ENCODE measurements at regions not wholly inside any gene's neighbourhood (a gene's known extent, or its start where the extent isn't known, plus 50 kb on each side); places are given as distances from the start of the nearest gene placed in this dataset.
"Not testable (repeated sequence)": the region's sequence is repeated elsewhere in the genome, so short reads cannot be mapped to it uniquely, and the experiment has no call there.

- no peak overlapping the region for H2AFZ ChIP-seq (ENCODE audit: low read length)
- no peak overlapping the region for H3K4me3 ChIP-seq (ENCODE audit: low read length)
- TF ChIP-seq EZH2 (optimal IDR thresholded peaks at IDR 0.05; ENCODE audit: low read depth, low read length) (no peak), EZH2phosphoT487 (IDR thresholded peaks at IDR 0.05; ENCODE audit: low read length) (no peak), CTCF (IDR thresholded peaks at IDR 0.05; ENCODE audit: low read length) (no peak)
Measured at GRCh38 chr13:60230593-60230992, 66.9 kb upstream of the DIAPH3 start.

GRCh38 chr13:60242043-60242595 lies 78.4 kb upstream of the DIAPH3 start:
- no peaks in the 10 kb centered on the region for H4K20me1 ChIP-seq (ENCODE audit: insufficient read depth, low read length)
- H3K27ac ChIP-seq (ENCODE audit: low read length), result no peak overlapping the region
- no peak overlapping the region for H3K4me2 ChIP-seq (ENCODE audit: low read depth, low read length)
- no peaks in the 10 kb centered on the region for H3K27me3 ChIP-seq (replicated peaks; ENCODE audit: insufficient read depth, low read length)
- no peaks in the 10 kb centered on the region for H3F3A ChIP-seq (ENCODE audit: insufficient read depth, low read length)
- H3K36me3 ChIP-seq (replicated peaks; ENCODE audit: insufficient read depth, low read length), result no peaks in the 10 kb centered on the region
- no peaks in the 10 kb centered on the region for H3K79me2 ChIP-seq (ENCODE audit: low read length)
- no peaks in the 10 kb centered on the region for H3K9me2 ChIP-seq (replicated peaks; ENCODE audit: insufficient read depth, low read length)
- TF ChIP-seq CTCF (IDR thresholded peaks at IDR 0.05; ENCODE audit: low read length) (no peak), EZH2 (optimal IDR thresholded peaks at IDR 0.05; ENCODE audit: low read depth, low read length) (no peak), EZH2phosphoT487 (IDR thresholded peaks at IDR 0.05; ENCODE audit: low read length) (no peak)
- no peaks in the 10 kb centered on the region for H3K4me1 ChIP-seq (ENCODE audit: low read length)
- no peaks in the 10 kb centered on the region for H3K9me3 ChIP-seq (replicated peaks; ENCODE audit: insufficient read depth, low read length)
- no peak overlapping the region for H3K4me3 ChIP-seq (ENCODE audit: low read length)
- H3K9ac ChIP-seq (ENCODE audit: low read length), result no peak overlapping the region
- no peak for DNase-seq
- no peak overlapping the region for H2AFZ ChIP-seq (ENCODE audit: low read length)

More at GRCh38 chr13:60230593-60230992, 66.9 kb upstream of the DIAPH3 start:
- Histone ChIP-seq H3K27me3 (replicated peaks; ENCODE audit: insufficient read depth, low read length) (no peaks in the 10 kb centered on the region), H3K4me2 (ENCODE audit: low read depth, low read length) (peak overlapping the region; percentile 16; the same call in 1 of the 2 replicates), H3K9ac (ENCODE audit: low read length) (no peak overlapping the region), H3F3A (ENCODE audit: insufficient read depth, low read length) (peaks cover 4% of the 10 kb centered on the region; the same call in 1 of the 2 replicates), H3K9me3 (replicated peaks; ENCODE audit: insufficient read depth, low read length) (no peaks in the 10 kb centered on the region), H3K36me3 (replicated peaks; ENCODE audit: insufficient read depth, low read length) (no peaks in the 10 kb centered on the region), H3K4me1 (ENCODE audit: low read length) (no peaks in the 10 kb centered on the region), H4K20me1 (ENCODE audit: insufficient read depth, low read length) (no peaks in the 10 kb centered on the region), H3K9me2 (replicated peaks; ENCODE audit: insufficient read depth, low read length) (no peaks in the 10 kb centered on the region), H3K79me2 (ENCODE audit: low read length) (no peaks in the 10 kb centered on the region), H3K27ac (ENCODE audit: low read length) (no peak overlapping the region)
- peak; percentile 49 for DNase-seq

- TF ChIP-seq EZH2 (optimal IDR thresholded peaks at IDR 0.05; ENCODE audit: low read depth, low read length) (no peak), CTCF (IDR thresholded peaks at IDR 0.05; ENCODE audit: low read length) (no peak), EZH2phosphoT487 (IDR thresholded peaks at IDR 0.05; ENCODE audit: low read length) (no peak)
Measured at GRCh38 chr13:60244381-60244780, 80.7 kb upstream of the DIAPH3 start.

GRCh38 chr13:60251419-60251818 lies 87.7 kb upstream of the DIAPH3 start:
- DNase-seq; H3K4me3 ChIP-seq (ENCODE audit: low read length); H3K9me3 ChIP-seq (replicated peaks; ENCODE audit: insufficient read depth, low read length): not testable (repeated sequence)

More at GRCh38 chr13:60244381-60244780, 80.7 kb upstream of the DIAPH3 start:
- no peaks in the 10 kb centered on the region for H3K36me3 ChIP-seq (replicated peaks; ENCODE audit: insufficient read depth, low read length)
- H3K9me2 ChIP-seq (replicated peaks; ENCODE audit: insufficient read depth, low read length), result no peaks in the 10 kb centered on the region
- DNase-seq, result no peak
- H3K9me3 ChIP-seq (replicated peaks; ENCODE audit: insufficient read depth, low read length), result no peaks in the 10 kb centered on the region
- H3K4me1 ChIP-seq (ENCODE audit: low read length), result no peaks in the 10 kb centered on the region
- H3F3A ChIP-seq (ENCODE audit: insufficient read depth, low read length), result no peaks in the 10 kb centered on the region
- no peak overlapping the region for H3K27ac ChIP-seq (ENCODE audit: low read length)
- H3K9ac ChIP-seq (ENCODE audit: low read length), result no peak overlapping the region
- H3K79me2 ChIP-seq (ENCODE audit: low read length), result no peaks in the 10 kb centered on the region
- no peak overlapping the region for H3K4me2 ChIP-seq (ENCODE audit: low read depth, low read length)
- H3K27me3 ChIP-seq (replicated peaks; ENCODE audit: insufficient read depth, low read length), result no peaks in the 10 kb centered on the region
- H3K4me3 ChIP-seq (ENCODE audit: low read length), result no peak overlapping the region
- H2AFZ ChIP-seq (ENCODE audit: low read length), result no peak overlapping the region
- H4K20me1 ChIP-seq (ENCODE audit: insufficient read depth, low read length), result no peaks in the 10 kb centered on the region

More at GRCh38 chr13:60251419-60251818, 87.7 kb upstream of the DIAPH3 start:
- H3K27me3 ChIP-seq (replicated peaks; ENCODE audit: insufficient read depth, low read length); H2AFZ ChIP-seq (ENCODE audit: low read length); H3F3A ChIP-seq (ENCODE audit: insufficient read depth, low read length); H3K36me3 ChIP-seq (replicated peaks; ENCODE audit: insufficient read depth, low read length); H3K9me2 ChIP-seq (replicated peaks; ENCODE audit: insufficient read depth, low read length); H4K20me1 ChIP-seq (ENCODE audit: insufficient read depth, low read length); H3K79me2 ChIP-seq (ENCODE audit: low read length); H3K4me2 ChIP-seq (ENCODE audit: low read depth, low read length); H3K9ac ChIP-seq (ENCODE audit: low read length); H3K4me1 ChIP-seq (ENCODE audit: low read length); H3K27ac ChIP-seq (ENCODE audit: low read length): not testable (repeated sequence)

All from MM.1S (cell line).